Uterus (tissue), 3 donors: ENCODE measurements at regions not wholly inside any gene's neighbourhood (a gene's known extent, or its start where the extent isn't known, plus 50 kb on each side); places are given as distances from the start of the nearest gene placed in this dataset.

Experiments used
- DNase-seq, 2 donors: peaks; one replicate each; pipeline ENCODE4 v3.0.0-alpha.2; 2019 to 2020
- H3K27ac ChIP-seq, 2 donors: fragments of 200-600 bp; sonication (generic); 1 replicate in 1 of 2; 2 replicates in 1 of 2; pipeline ENCODE4 v1.5.1; 2016 to 2018
- H3K27me3 ChIP-seq, 2 donors: fragments of 200-600 bp; sonication (generic); one replicate each; pipeline ENCODE4 v1.5.1; 2018 to 2019; ENCODE audit warnings: control low read depth in 1 of 2
- H3K36me3 ChIP-seq, 2 donors: fragments of 200-600 bp; sonication (generic); one replicate each; pipeline ENCODE4 v1.5.1; 2019; ENCODE audit warnings: control low read depth in 1 of 2
- H3K4me1 ChIP-seq, 2 donors: fragments of 200-600 bp; sonication (generic); one replicate each; pipeline ENCODE4 v1.5.1; 2018 to 2019; ENCODE audit warnings: control low read depth in 1 of 2
- H3K4me3 ChIP-seq, 2 donors: fragments of 200-600 bp; sonication (generic); 1 replicate in 1 of 2; 2 replicates in 1 of 2; pipeline ENCODE4 v1.5.1; 2018 to 2019; ENCODE audit warnings: mild to moderate bottlenecking in 1 of 2
- H3K9me3 ChIP-seq, 2 donors: fragments of 200-600 bp; sonication (generic); one replicate each; pipeline ENCODE4 v1.5.1; 2019; ENCODE audit warnings: control low read depth in 1 of 2
- CTCF ChIP-seq, 4 experiments: fragments of 200-600 bp in 2 of 4; fragments of 450-650 bp in 2 of 4; sonication (generic) in 2 of 4; IDR thresholded peaks; one replicate each; pipeline ENCODE4 v1.5.1; 2016 to 2019; ENCODE audit warnings: antibody characterized with exemption in 4 of 4, mild to moderate bottlenecking in 2 of 4, moderate library complexity in 1 of 4
- POLR2A ChIP-seq, 2 donors: fragments of 450-650 bp; IDR thresholded peaks; one replicate each; pipeline ENCODE4 v1.6.1; 2016; ENCODE audit warnings: antibody characterized with exemption in 2 of 2, mild to moderate bottlenecking in 1 of 2, moderate library complexity in 1 of 2
- intact Hi-C: fragments of 100-400 bp; cut with DNase I; formaldehyde crosslinking; loops from one replicate; pipeline ENCODE4 v1.15.1; 2023; ENCODE audit warnings: low total_unique reads
- donor health status: DM: yes; HTN: yes; CAD: no.

- H3K27ac ChIP-seq = no peak overlapping the region
- H3K4me3 ChIP-seq = no peak overlapping the region
- no peaks in the 10 kb centered on the region for H3K4me1 ChIP-seq
- intact Hi-C loops = no loop called here
- no peak for TF ChIP-seq CTCF (IDR thresholded peaks at IDR 0.05)
- no peak for TF ChIP-seq POLR2A (IDR thresholded peaks at IDR 0.05)
- no peaks in the 10 kb centered on the region for H3K9me3 ChIP-seq
- no peaks in the 10 kb centered on the region for H3K36me3 ChIP-seq
- no peaks in the 10 kb centered on the region for H3K27me3 ChIP-seq
- DNase-seq = no peak
Observed at GRCh38 chr4:170675568-170676262, 586.0 kb upstream of the AADAT start.

DNA sequence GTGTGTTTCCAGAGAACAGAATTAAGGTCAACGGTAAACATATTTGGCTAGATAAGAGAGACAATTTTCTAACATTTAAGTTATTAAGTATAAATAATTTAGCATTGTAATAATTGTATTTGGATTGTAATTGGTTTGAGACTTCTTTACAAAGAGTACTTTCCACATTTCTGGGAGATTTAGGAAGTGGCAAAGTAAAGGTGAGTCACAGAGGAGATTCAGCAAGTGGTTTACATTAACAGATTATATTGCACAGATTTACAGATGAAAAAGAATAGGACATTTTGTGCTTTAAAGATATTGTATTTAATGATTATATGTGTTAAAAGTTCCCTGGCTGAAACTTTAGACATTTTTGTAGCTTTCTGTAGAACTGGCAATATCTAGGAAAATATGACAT, 584.4 kb upstream of the AADAT start:
- DNase-seq = no peak

DNA sequence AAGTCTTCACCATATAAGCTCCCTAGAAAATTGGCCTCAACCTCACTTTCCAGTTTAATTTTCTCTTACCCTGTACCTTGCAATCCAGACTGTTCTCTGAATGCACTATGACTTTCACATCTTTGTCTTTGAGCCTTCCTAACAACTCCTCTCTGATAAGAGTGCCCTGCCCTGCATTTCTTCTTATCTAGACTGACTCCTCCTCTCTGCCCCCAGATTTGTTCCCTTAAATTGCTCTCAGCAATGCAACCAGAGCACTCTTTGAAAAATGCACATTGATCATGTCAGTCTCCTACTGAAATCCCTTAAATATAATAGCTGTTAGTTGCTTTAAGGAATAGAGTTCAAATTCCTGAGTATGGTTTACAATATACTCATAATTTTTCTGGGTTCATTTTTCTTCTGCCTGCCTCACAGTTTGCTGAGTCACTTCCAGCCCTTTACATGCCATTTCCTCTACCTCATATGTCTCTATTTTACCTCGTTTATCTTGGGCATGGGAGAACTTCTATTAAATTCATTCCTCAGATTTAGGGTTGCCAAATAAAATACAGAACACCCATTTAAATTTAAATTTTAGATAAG, 582.7 kb upstream of the AADAT start:
- Histone ChIP-seq H3K27me3 (no peaks in the 10 kb centered on the region), H3K36me3 (no peaks in the 10 kb centered on the region), H3K4me3 (no peak overlapping the region), H3K9me3 (no peaks in the 10 kb centered on the region), H3K4me1 (no peaks in the 10 kb centered on the region), H3K27ac (no peak overlapping the region)
- no peak for DNase-seq
- TF ChIP-seq POLR2A (IDR thresholded peaks at IDR 0.05) = no peak
- intact Hi-C loops = no loop called here

More for the DNA sequence above, 584.4 kb upstream of the AADAT start:
- no peak overlapping the region for H3K27ac ChIP-seq
- TF ChIP-seq POLR2A (IDR thresholded peaks at IDR 0.05) (no peak), CTCF (IDR thresholded peaks at IDR 0.05) (no peak)
- H3K4me1 ChIP-seq = no peaks in the 10 kb centered on the region
- no peaks in the 10 kb centered on the region for H3K9me3 ChIP-seq
- H3K36me3 ChIP-seq = no peaks in the 10 kb centered on the region
- intact Hi-C loops = no loop called here
- no peak overlapping the region for H3K4me3 ChIP-seq
- no peaks in the 10 kb centered on the region for H3K27me3 ChIP-seq

DNA sequence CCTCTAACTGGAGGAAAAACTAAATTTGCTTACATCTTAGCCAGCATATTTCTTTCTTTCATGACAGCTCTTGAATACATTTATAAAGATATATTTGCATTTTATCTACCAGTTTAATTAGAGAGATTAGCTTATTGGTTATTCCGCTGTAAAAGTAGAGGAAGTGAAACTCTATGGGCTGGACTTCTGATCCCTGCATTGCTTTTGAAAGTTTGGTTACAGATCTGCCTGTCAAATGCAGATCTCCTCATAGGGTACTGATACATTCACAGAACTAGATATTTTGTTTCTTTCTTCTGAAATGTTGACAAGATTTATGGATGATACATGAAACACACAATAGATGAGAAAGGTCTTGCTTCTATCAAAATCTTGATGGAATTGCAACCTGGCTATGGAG, 581.4 kb upstream of the AADAT start:
- no peaks in the 10 kb centered on the region for H3K36me3 ChIP-seq
- TF ChIP-seq CTCF (IDR thresholded peaks at IDR 0.05) (no peak), POLR2A (IDR thresholded peaks at IDR 0.05) (no peak)
- DNase-seq = no peak
- H3K27me3 ChIP-seq = no peaks in the 10 kb centered on the region
- intact Hi-C loops = no loop called here
- H3K27ac ChIP-seq = no peak overlapping the region
- no peak overlapping the region for H3K4me3 ChIP-seq
- no peaks in the 10 kb centered on the region for H3K4me1 ChIP-seq
- no peaks in the 10 kb centered on the region for H3K9me3 ChIP-seq

DNA sequence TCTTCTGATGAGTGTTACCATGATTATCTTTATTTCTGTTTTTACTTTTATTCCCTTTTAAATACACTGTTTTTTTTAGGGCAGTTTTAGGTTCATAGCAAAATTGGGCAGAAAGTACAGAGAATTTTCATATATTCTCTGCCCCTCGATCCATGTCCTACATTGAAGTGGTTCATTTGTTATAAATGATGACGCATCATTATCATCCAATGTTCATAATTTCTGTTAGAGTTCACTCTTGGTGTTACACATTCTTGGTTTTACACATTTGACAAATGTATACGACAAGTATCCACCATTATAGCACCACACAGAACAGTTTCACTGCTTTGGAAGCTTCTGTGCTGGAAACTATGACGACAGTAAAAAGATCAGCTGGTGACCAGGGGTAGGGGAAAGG, 578.1 kb upstream of the AADAT start:
- H3K27me3 ChIP-seq = no peaks in the 10 kb centered on the region
- no peaks in the 10 kb centered on the region for H3K36me3 ChIP-seq
- H3K4me3 ChIP-seq = no peak overlapping the region
- intact Hi-C loops = no loop called here
- no peak overlapping the region for H3K27ac ChIP-seq
- H3K4me1 ChIP-seq = no peaks in the 10 kb centered on the region
- no peak for TF ChIP-seq CTCF (IDR thresholded peaks at IDR 0.05)
- no peak for DNase-seq
- H3K9me3 ChIP-seq = no peaks in the 10 kb centered on the region
